GM18907 (cell line): ENCODE measurements at regions not wholly inside any gene's neighbourhood (a gene's known extent, or its start where the extent isn't known, plus 50 kb on each side); places are given as distances from the start of the nearest gene placed in this dataset.
"Not testable (repeated sequence)": the region's sequence is repeated elsewhere in the genome, so short reads cannot be mapped to it uniquely, and the experiment has no call there.

Experiments
- ATAC-seq: cut with Tn5 transposase; IDR thresholded peaks from one replicate; pipeline ENCODE4 v1.9.1; 2021; ENCODE audit warnings: mild to moderate bottlenecking, moderate library complexity; ENCODE audit not compliant: unreplicated experiment

DNA sequence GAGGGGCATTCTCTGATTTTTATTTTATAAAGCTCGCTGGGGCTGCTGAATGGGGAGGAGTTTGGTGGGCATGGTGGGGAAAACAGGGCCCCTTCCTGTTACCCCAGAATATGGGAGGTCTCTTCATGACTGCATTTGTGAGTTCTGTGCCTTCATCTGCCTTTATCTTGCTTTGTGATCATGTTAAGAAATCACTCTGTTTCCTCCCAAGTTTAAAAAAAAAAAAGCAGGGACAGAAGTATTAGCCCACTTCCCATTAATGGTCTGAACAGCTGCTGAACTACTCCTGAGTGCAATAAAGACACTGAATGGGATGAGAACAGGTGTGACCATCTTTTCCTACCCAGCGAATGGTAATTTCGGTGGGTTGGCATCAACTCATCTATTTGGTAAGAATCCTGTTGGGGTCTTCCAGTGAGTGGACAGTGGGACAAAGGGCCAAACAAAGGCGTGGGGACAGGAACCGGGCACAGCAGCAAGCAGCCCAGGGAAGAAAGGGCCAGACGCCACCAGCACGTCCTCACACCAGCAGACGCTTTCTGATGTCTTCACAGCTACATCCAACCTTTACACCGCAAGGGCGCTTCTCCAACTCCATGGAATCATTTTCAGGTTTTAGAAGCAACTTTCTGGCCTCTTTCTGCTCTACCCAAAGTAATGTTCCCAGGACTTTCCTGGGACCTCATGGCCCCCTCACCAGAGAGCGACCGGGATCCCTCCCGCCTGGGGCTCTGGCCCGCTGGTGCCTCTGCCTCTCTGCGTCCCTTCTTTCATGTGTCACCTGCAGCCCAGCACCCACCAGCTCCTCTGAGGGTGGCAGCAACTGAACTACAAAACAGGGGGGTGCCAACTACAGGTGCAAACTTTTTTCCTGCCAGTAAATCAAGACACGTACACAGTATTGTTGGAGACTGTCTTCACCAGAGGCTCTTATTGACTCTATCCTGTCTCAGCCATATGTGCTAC lies 160.2 kb downstream of the ADSS2 start:
- no peak for ATAC-seq

DNA sequence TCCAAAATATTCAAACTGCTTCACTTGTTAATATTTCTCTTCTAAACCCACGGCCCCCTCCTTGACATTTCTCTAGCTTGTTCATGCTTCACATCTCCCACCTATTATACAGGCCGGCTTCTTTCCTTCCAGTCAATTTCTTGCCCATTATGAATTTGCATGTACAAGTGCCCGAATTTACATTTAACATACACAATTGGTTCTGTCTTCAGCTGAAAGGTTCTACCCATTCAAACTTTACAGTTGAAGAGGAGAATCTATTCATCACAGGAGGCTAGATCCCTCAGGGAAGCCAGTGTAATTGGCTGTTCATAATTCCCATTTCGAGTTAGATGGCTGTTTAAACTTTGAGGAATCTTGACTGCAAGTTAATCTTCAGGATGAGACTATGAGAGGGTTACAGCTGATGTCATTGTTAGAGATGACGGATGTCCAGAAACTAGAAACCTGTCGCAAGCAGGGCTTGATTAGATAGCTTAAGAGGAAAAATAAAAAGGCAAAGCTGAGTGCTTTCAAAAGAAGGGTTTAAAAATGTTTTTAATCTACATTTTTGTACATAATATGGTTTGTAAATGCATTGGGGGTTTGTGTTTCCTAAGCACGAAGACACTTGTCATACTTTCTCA lies 157.0 kb downstream of the ADSS2 start:
- ATAC-seq: no peak

DNA sequence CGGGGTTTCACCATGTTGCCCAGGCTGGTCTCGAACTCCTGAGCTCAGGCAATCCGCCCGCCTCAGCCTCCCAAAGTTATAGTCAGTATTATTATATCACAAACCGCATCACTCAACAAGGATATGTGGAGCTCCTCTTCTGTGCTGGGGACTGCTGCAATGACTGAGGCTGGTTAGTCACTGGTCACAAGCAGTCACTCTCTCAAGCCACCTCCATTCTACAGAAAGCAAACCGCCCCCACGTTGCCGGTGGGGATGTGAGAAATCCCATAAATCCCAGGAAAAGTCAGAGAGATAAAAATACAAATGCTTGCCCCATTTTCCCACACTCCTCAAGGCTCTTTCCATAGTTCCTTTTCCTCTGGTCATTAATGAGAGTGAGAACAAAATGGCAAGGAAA lies 155.7 kb downstream of the ADSS2 start:
- no peak for ATAC-seq

DNA sequence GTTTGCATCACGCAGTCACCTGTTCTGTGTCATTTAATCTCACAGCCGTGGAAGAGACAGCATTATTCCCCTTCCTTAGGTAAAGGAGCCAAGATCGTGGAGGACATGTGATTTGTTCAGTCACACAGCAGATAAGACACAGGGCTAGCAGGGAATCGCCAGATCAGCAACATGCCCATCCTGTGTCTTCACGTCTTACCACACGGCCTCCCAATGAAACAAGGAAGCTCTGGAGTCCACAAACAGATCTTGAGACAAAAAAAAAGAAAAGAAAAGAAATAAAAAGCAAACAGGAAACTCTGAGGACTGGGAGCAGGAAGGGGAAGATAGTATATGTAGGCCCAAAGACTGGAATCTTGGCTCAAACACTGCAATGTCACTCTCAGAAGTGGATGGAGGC lies 155.3 kb downstream of the ADSS2 start:
- no peak for ATAC-seq

DNA sequence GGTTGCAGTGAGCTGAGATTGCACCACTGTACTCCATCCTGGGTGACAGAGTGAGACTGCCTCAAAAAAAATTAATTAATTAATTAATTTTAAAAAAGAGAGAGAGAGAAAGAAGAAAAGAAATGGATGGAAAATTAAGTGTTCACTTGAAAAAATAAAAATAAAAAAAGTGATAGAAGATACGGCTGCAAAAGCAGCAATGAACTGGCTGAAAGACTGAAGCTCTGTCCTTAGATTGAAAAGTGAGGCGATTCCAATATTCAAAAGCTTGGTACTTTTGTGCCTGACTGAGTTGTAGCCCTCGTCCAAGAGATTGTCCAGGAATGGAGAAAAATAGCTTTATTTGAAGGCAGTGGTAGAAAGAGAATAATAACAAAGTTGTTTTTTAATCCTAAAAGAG lies 154.6 kb downstream of the ADSS2 start:
- ATAC-seq: no peak

DNA sequence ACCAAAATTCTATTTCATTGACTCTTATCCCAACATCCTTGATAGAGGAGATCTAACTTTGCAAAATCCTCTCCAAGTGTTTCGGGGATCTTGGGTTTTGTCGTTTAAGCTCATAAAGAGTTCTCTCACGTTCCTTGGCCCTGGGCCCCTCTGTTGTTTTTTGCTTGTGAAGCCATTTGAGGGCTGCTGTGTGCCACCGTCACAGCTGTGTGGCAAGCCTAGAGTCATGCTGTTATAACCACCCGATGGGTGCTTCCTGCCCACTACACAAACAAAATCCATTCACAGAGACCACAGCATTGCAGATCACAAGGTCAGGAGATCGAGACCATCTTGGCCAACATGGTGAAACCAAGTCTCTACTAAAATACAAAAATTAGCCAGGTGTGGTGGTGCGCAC lies 154.1 kb downstream of the ADSS2 start:
- no peak for ATAC-seq

DNA sequence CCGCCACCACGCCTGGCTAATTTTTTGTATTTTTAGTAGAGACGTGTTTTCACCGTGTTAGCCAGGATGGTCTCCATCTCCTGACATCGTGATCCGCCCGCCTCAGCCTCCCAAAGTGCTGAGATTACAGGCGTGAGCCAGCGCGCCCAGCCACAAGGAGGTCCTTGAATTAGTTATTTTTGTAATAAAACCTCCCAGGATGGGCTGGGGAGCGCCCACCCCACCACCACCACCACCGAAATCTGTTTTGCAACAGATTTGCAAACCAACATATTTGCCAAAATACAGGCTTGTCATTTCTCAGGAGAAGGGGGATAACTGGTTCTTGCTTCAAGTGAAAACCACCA lies 151.7 kb downstream of the ADSS2 start:
- ATAC-seq: not testable (repeated sequence)

DNA sequence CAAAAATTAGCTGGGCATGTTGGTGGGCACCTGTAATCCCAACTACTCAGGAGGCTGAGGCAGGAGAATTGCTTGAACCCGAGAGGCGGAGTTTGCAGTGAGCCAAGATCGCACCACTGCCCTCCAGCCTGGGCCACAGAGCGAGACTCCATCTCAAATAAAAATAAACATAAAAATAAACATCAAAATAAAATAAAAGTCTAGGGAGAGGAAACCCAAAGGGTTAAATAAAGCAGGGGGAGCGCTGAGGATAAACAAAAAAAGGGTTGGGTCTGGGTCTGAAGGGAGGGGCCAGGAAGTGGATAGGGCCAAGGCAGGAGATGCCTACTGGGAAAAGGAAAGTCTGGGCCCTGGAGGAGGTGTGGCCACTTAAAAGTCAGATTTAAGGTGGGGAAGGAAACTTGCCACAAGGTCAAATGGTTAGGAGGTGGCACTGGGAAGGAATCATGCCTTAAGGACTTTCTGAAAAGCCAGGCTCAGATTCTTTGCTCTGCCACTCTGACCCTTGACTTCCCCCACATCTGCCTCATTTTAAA lies 150.0 kb downstream of the ADSS2 start:
- no peak for ATAC-seq

DNA sequence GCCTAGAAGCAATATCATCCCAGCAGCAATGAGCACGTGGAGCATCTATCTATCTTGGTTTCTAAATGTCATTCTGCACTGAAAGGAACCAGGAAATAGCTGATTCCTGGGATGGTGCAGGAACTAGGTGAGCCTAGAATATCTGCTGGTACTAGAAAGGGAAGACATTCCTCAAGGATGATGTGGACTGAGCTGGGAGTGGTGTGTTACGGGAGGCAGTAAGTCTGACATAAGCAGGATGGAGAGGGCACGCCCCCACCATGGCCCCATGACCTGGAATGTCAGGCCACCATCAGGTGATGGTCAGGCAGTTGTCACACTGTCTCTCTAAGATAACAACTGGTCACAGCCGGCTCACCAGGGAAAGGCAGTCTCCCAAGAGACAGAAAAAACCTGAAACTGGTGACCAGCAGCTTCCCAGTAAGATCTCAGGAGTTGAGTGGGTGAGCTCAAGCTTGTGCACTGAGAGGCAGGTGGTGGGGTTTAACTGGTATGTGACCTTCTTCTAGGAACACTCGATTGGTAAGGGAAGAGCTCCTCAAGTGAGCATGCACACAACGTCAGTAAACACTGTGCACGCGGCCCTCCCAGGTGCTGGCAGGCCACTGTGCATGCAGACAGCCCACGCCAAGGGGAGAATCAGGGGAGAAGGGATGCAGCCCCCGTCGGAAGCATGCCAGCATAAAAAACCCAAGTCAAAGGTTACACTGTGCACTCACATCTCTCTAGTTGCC lies 148.7 kb downstream of the ADSS2 start:
- ATAC-seq: no peak

DNA sequence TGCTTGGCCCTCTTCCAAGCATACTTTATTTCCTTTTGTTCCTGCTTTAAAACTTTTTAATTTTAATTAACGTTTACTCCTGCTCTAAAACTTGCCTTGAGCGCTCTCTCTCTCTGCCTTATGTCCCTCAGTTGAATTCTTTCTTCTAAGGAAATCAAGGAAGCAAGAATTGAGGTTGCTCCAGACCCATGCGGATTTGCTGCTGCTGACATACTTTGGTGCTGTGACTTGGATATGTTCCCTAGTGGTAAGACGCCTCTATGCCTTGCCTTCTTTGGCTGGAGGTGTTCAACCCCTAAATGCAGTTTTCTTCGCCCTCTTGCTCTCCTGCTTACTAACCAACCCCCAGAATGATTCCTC lies 148.1 kb downstream of the ADSS2 start:
- ATAC-seq: no peak

DNA sequence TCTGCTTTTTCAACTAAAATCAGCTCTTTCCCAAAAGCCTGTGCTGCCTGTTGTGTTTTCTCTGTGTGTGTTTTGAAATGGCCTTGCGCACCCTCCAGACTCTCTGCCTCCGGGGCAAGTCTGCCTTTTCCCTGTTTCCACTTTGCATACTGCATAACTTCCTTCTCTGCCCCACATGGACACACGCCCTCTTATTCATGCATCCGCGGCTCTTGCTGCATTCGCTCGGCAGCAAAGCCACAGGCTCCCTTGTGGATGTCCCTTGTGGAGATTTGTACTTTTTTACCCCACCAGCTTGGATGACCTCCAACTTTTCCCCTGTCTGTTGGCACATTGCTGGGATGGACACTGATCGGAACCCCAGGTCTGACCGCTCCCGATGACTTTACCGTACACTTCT lies 147.6 kb downstream of the ADSS2 start:
- ATAC-seq: no peak

DNA sequence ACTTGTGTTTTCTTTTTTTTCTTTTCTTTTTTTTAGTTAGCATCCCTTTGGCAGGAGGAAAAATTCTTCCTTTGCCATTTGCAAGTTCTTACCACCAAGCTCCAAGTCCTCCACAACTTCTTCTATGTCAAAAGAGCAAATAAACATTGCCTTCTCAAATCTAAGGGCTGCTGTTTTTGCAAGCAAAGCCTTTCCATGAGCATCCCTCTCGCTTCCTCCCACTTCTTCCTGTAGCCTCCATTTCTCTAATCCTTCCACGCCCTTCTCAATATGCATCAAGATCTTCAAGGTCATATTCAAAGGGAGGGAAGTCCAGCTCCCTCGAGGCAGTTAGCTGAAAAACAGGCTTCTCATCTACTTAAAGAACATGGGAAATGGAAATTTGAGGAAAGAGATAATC lies 147.1 kb downstream of the ADSS2 start:
- ATAC-seq: no peak

DNA sequence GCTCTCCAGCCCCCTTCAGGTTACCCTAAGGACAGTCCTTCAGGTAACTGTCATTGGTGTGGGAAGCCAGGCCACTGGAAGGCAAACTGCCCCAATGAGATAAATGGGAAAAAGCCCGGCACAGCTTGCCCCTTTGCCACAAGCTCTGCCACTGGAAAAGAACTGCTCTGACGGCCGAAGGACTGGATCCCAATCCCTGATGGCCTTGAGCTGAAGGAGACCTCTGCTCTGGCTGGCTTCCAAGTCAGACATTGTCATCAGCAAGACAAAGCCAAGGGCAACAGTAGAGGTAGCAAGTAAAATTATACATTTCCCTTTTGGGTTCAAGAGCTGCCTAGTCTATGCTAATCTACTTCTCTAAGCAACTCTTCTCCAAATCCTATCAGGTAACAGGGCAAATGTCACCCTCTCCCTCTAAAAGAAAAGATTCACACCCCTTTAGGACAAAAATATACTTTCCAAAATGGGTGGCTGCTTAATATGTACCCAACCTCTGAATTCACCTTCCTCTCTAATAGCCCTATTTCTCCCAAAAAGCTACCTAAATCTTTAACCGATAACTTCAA lies 145.8 kb downstream of the ADSS2 start:
- ATAC-seq: no peak

DNA sequence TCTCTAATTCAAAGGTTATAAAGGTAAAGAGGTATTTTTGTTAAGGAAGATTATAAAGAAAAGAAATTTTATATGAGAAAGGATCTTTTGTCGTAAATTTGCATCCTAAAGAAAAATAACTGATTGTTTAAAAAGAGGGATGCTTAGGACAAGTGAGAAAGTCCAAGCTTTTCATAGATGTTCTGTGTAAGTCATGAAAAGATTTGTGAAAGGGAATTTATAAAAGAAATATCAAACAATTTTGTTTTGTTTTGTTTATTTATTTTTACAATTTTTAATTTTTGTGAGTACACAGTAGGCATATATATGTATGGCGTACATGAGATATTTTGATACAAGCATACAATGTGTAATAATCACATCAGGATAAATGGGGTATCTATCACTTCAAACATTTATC lies 145.2 kb downstream of the ADSS2 start:
- ATAC-seq: no peak

DNA sequence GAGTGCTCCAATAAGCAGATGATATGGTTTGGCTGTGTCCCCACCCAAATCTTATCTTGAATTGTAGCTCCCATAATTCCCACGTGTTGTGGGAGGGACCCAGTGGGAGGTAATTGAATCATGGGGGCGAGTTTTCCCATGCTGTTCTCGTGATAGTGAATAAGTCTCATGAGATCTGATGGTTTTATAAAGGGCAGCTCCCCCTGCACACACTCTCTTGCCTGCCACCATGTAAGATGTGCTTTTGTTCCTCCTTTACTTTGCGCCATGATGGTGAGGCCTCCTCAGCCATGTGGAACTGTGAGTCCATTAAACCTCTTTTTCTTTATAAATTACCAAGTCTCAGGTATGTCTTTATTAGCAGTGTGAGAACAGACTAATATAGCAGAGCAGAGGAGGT lies 142.5 kb downstream of the ADSS2 start:
- not testable (repeated sequence) for ATAC-seq

DNA sequence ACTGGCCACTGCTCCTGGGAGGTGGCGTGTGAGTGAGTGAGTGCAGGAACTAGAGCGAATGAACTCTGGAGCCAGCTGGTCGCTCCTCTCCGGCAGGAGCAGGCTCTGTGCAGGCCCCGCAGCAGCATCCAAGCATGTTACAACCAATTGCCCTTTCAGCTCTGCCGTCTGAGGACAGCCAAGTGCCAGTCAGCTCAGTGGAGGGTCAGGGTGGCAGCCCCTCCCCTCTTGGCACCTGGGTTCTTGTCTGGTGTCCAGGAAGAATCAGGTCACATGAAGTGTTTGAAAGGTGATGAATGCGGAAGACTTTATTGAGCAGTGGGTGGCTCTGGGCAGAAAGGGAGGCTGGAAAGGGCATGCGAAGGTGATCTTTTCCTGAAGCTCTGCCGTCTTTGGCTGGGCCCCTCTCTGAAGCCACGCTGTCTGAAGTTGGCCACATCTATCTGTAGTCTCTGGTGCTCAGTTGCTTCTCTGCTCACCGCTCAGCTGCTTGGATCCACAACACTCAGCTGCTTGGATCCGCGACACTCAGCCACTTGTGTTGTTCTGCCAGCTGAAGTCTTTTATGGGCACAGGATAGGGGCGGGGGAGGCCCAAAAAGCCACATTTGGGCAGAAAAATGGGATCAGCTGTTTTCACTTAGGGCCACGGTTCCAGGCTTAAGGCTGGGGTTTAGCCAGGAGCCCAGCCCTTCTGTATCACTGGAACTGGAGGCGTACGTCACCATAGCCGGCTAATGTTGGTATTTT lies 139.8 kb downstream of the ADSS2 start:
- no peak for ATAC-seq

DNA sequence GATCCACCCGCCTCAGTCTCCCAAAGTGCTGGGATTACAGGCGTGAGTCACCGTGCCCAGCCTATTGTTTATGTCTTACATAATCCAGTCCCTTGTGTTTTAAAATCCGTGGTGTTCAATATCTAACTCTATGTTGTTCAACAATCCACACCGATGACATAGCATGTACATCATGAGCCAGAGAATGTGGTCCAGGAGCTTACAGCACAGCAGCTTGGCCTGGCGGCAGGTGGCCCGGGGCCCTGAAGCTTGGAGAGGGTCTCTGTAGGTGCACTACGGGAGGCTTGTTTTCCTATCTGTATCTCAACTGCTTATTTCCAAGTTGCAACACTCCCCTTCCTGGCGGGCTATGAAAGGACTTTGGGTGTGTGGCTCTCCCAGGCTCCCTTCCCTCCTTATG lies 138.4 kb downstream of the ADSS2 start:
- ATAC-seq: no peak

DNA sequence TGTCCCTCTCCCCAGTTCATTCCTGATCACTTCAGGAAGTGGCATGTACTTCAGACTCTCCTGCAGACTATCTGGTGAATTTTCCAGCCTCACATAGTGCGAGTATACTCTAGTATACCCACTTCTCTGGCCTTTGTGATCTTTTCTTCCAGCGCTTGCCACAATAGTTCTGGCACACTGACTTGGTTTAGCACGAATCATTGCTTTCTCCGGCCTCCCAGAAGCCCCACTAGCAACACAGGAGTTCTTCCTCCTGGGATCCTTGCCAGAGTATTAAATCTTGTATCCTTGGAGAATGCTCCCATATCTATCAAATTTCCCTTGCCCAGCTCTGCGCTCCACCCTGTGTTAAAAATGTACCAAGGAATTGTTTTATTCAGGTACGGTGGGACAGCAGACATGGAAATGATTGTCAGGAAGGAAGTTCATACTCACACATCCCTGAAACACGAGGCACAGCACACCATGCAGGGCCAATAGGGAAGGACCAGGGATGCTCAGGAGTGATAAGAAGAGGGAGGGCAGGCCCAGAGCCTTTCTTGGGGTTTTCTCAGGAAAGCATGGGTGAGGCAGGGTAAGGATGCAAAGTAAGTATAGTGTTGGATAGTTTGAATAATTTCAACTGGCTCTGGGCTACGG lies 136.7 kb downstream of the ADSS2 start:
- ATAC-seq: no peak

DNA sequence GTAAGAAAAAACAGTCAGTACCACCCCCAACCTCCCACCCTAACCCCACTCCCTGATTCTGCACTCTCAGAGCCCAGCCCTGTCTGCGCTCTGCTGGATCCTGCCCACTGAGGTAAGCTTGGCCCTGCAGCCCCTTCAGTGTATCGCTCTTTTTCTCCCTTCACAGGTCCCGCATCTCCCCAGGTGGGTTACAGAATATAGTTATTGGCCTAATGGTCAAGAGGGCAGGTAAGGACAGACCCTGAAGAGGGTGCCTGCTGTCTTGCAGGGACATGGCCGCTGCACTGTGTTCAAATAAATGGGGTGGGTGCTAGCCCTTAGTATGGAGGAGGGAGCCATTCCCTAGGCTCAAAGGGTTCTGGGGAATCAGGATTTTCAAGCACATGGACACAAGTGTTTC lies 135.7 kb downstream of the ADSS2 start:
- ATAC-seq: no peak

DNA sequence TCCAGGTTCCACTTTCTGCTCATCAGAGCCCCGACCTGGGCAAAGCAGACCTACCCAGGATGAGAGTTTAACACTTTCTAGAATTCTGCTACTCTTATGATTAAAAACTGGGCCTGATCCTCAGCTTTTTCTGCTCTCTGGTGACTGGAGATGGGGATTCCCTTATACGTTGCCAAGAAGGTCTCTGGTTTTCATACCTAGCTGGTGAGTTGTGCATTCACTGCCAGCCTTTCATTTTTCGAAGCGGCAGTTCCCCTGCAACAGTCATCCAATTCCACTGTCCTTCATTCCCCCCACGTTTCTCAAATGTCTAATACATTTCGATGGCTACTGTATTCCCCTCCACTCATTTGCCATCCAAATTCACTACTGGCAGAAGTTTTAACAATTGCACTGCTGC lies 135.3 kb downstream of the ADSS2 start:
- ATAC-seq: no peak
